HG03108 (cell line): ENCODE measurements at regions not wholly inside any gene's neighbourhood (a gene's known extent, or its start where the extent isn't known, plus 50 kb on each side); places are given as distances from the start of the nearest gene placed in this dataset.

ENCODE experiments used
- ATAC-seq: cut with Tn5 transposase; IDR thresholded peaks from one replicate; pipeline ENCODE4 v1.9.1; 2021; ENCODE audit warnings: moderate library complexity; ENCODE audit not compliant: unreplicated experiment

GRCh38 chr2:223222397-223222796 is 170.4 kb downstream of the KCNE4 start:
- ATAC-seq: no peak

- no peak for ATAC-seq
Observed at GRCh38 chr2:223223156-223223555, 171.2 kb downstream of the KCNE4 start.

GRCh38 chr2:223225266-223225665 is 173.3 kb downstream of the KCNE4 start:
- no peak for ATAC-seq

GRCh38 chr2:223226264-223226663 is 174.3 kb downstream of the KCNE4 start:
- no peak for ATAC-seq

GRCh38 chr2:223227338-223227737 is 175.3 kb downstream of the KCNE4 start:
- ATAC-seq: no peak

GRCh38 chr2:223228871-223229270 is 176.9 kb downstream of the KCNE4 start:
- no peak for ATAC-seq

GRCh38 chr2:223230352-223230751 is 178.4 kb downstream of the KCNE4 start:
- ATAC-seq: no peak

- ATAC-seq: no peak
Observed at GRCh38 chr2:223232285-223232684, 180.3 kb downstream of the KCNE4 start.

- ATAC-seq: no peak
Observed at GRCh38 chr2:223232896-223233295, 180.9 kb downstream of the KCNE4 start.

GRCh38 chr2:223235986-223236385 is 184.0 kb downstream of the KCNE4 start:
- ATAC-seq: no peak

GRCh38 chr2:223238301-223238700 is 186.3 kb downstream of the KCNE4 start:
- ATAC-seq: no peak

- ATAC-seq: no peak
Observed at GRCh38 chr2:223243233-223243632, 191.2 kb downstream of the KCNE4 start.

- ATAC-seq: no peak
Observed at GRCh38 chr2:223247136-223247535, 195.1 kb downstream of the KCNE4 start.

GRCh38 chr2:223251656-223252229 is 199.8 kb downstream of the KCNE4 start:
- no peak for ATAC-seq

GRCh38 chr2:223260681-223261080 is 208.7 kb downstream of the KCNE4 start:
- no peak for ATAC-seq

- no peak for ATAC-seq
Observed at GRCh38 chr2:223262946-223263345, 211.0 kb downstream of the KCNE4 start.

- ATAC-seq: no peak
Observed at GRCh38 chr2:223264541-223265193, 212.7 kb downstream of the KCNE4 start.

GRCh38 chr2:223267160-223267951 is 215.4 kb downstream of the KCNE4 start:
- ATAC-seq: no peak

- no peak for ATAC-seq
Observed at GRCh38 chr2:223269386-223269785, 217.4 kb downstream of the KCNE4 start.

GRCh38 chr2:223270548-223270947 is 218.6 kb downstream of the KCNE4 start:
- no peak for ATAC-seq

- ATAC-seq: no peak
Observed at GRCh38 chr2:223273995-223274394, 222.0 kb downstream of the KCNE4 start.

GRCh38 chr2:223282221-223282620 is 230.2 kb downstream of the KCNE4 start:
- no peak for ATAC-seq
